ENCODE measurements at regions not wholly inside any gene's neighbourhood (a gene's known extent, or its start where the extent isn't known, plus 50 kb on each side); places are given as distances from the start of the nearest gene placed in this dataset.

GRCh38 chr2:19711470-19712372, 190.1 kb downstream of the TTC32 start:
- peak; percentile 29 for DNase-seq

GRCh38 chr2:19710230-19710629, 191.6 kb downstream of the TTC32 start:
- no peak for DNase-seq

GRCh38 chr2:19709553-19709952, 192.2 kb downstream of the TTC32 start:
- DNase-seq: no peak

- DNase-seq: no peak
These were observed 193.0 kb downstream of the TTC32 start for GRCh38 chr2:19708776-19709175.

- no peak for DNase-seq
These were observed 195.5 kb downstream of the TTC32 start for GRCh38 chr2:19706332-19706731.

GRCh38 chr2:19702267-19702666, 199.5 kb downstream of the TTC32 start:
- DNase-seq: no peak

- DNase-seq: no peak
These were observed 200.8 kb downstream of the TTC32 start for GRCh38 chr2:19700861-19701585.

GRCh38 chr2:19697131-19697530, 204.7 kb downstream of the TTC32 start:
- DNase-seq: no peak

- no peak for DNase-seq
These were observed 206.1 kb downstream of the TTC32 start for GRCh38 chr2:19695706-19696105.

GRCh38 chr2:19691892-19692291, 209.9 kb downstream of the TTC32 start:
- no peak for DNase-seq

- no peak for DNase-seq
These were observed 211.4 kb downstream of the TTC32 start for GRCh38 chr2:19690429-19690828.

- no peak for DNase-seq
These were observed 212.1 kb downstream of the TTC32 start for GRCh38 chr2:19689646-19690168.

GRCh38 chr2:19688059-19688458, 213.7 kb downstream of the TTC32 start:
- DNase-seq: no peak

GRCh38 chr2:19687017-19687659, 214.6 kb downstream of the TTC32 start:
- DNase-seq: no peak

- no peak for DNase-seq
These were observed 215.3 kb downstream of the TTC32 start for GRCh38 chr2:19686439-19686838.

GRCh38 chr2:19685731-19686130, 216.1 kb downstream of the TTC32 start:
- DNase-seq: no peak

GRCh38 chr2:19684516-19684915, 217.3 kb downstream of the TTC32 start:
- no peak for DNase-seq

GRCh38 chr2:19683556-19683955, 218.2 kb downstream of the TTC32 start:
- DNase-seq: no peak

GRCh38 chr2:19682493-19682892, 219.3 kb downstream of the TTC32 start:
- DNase-seq: no peak

- DNase-seq: no peak
These were observed 223.8 kb downstream of the TTC32 start for GRCh38 chr2:19677825-19678518.

- no peak for DNase-seq
These were observed 224.5 kb downstream of the TTC32 start for GRCh38 chr2:19677215-19677777.

- no peak for DNase-seq
These were observed 225.0 kb downstream of the TTC32 start for GRCh38 chr2:19676770-19677169.
